GM23248 (cell line): ENCODE measurements at regions not wholly inside any gene's neighbourhood (a gene's known extent, or its start where the extent isn't known, plus 50 kb on each side); places are given as distances from the start of the nearest gene placed in this dataset.

ENCODE experiments used
- EZH2 ChIP-seq: fragments of 200-600 bp; sonication (generic); IDR thresholded peaks from 2 replicates; pipeline ENCODE4 v1.6.1; 2018; ENCODE audit warnings: antibody characterized with exemption, mild to moderate bottlenecking; ENCODE audit not compliant: insufficient read depth, poor library complexity, severe bottlenecking
- EZH2phosphoT487 ChIP-seq: fragments of 200-600 bp; sonication (generic); IDR thresholded peaks from 2 replicates; pipeline ENCODE4 v1.6.1; 2018; ENCODE audit warnings: antibody characterized with exemption, moderate library complexity, mild to moderate bottlenecking, low read depth; ENCODE audit not compliant: insufficient read depth

DNA sequence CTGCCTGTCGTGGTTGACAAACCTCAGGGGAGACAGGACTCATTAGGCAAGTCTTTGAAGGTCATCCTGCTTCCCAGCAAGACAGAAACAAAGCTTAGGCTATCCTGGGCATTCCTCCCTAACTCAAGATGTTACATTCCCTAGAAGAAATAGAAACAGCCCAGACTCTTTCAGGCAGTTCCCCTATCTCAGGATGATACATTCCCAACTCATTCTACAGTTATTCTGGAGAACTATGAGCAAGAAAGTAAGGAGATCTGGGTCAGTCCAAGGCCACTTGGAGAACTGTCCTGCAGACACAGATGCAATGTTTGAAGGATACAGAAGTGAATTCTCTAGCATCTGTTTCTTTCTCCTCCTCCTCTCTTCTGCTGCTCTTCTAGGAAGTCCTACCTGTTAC, 220.1 kb upstream of the NCKAP5 start:
- TF ChIP-seq EZH2phosphoT487, result no peak
- no peak for TF ChIP-seq EZH2
